ENCODE measurements at regions not wholly inside any gene's neighbourhood (a gene's known extent, or its start where the extent isn't known, plus 50 kb on each side); places are given as distances from the start of the nearest gene placed in this dataset.

GRCh38 chr3:72543246-72543645 lies 305.0 kb downstream of the SHQ1 start:
- H3K4me3 ChIP-seq: no peak overlapping the region
- DNase-seq: no peak
- no peaks in the 10 kb centered on the region for H3K36me3 ChIP-seq (ENCODE audit: low read depth, missing control alignments)
- no peaks in the 10 kb centered on the region for H3K4me1 ChIP-seq
- WGBS, 2 donors: 75 to 76% methylated on average over 3 of the region's 3 CpGs
- H3K9me3 ChIP-seq: no peaks in the 10 kb centered on the region
- intact Hi-C loops (cut with DNase I; ENCODE audit: low total_unique reads): no loop called here
- no peak for TF ChIP-seq CTCF (IDR thresholded peaks at IDR 0.05)
- TF ChIP-seq POLR2A (IDR thresholded peaks at IDR 0.05): no peak
- no peak overlapping the region for H3K27ac ChIP-seq
- H3K27me3 ChIP-seq: no peaks in the 10 kb centered on the region

GRCh38 chr3:72542781-72543180 lies 305.5 kb downstream of the SHQ1 start:
- no peaks in the 10 kb centered on the region for H3K36me3 ChIP-seq (ENCODE audit: low read depth, missing control alignments)
- no peak overlapping the region for H3K4me3 ChIP-seq
- H3K27ac ChIP-seq: no peak overlapping the region
- H3K4me1 ChIP-seq: no peaks in the 10 kb centered on the region
- H3K9me3 ChIP-seq: no peaks in the 10 kb centered on the region
- no peaks in the 10 kb centered on the region for H3K27me3 ChIP-seq
- DNase-seq: no peak
- 92 to 98% methylated on average over 6 of the region's 6 CpGs for WGBS, 2 donors
- TF ChIP-seq POLR2A (IDR thresholded peaks at IDR 0.05): no peak
- TF ChIP-seq CTCF (IDR thresholded peaks at IDR 0.05): no peak
- intact Hi-C loops (cut with DNase I; ENCODE audit: low total_unique reads): no loop called here

- Histone ChIP-seq H3K27me3 (no peaks in the 10 kb centered on the region), H3K27ac (no peak overlapping the region), H3K4me3 (no peak overlapping the region), H3K9me3 (no peaks in the 10 kb centered on the region), H3K36me3 (ENCODE audit: low read depth, missing control alignments) (no peaks in the 10 kb centered on the region), H3K4me1 (no peaks in the 10 kb centered on the region)
- intact Hi-C loops (cut with DNase I; ENCODE audit: low total_unique reads): no loop called here
- no peak for DNase-seq
- TF ChIP-seq POLR2A (IDR thresholded peaks at IDR 0.05) (no peak), CTCF (IDR thresholded peaks at IDR 0.05) (no peak)
- 89 to 93% methylated on average over 5 of the region's 5 CpGs for WGBS, 2 donors
Measured at GRCh38 chr3:72539856-72540255, 308.4 kb downstream of the SHQ1 start.

GRCh38 chr3:72538070-72538745 lies 310.0 kb downstream of the SHQ1 start:
- TF ChIP-seq POLR2A (IDR thresholded peaks at IDR 0.05) (no peak), CTCF (IDR thresholded peaks at IDR 0.05) (no peak)
- no peaks in the 10 kb centered on the region for H3K27me3 ChIP-seq
- H3K27ac ChIP-seq: no peak overlapping the region
- H3K9me3 ChIP-seq: no peaks in the 10 kb centered on the region
- WGBS, 2 donors: 81 to 84% methylated on average over 6 of the region's 6 CpGs
- H3K36me3 ChIP-seq (ENCODE audit: low read depth, missing control alignments): no peaks in the 10 kb centered on the region
- H3K4me1 ChIP-seq: no peaks in the 10 kb centered on the region
- intact Hi-C loops (cut with DNase I; ENCODE audit: low total_unique reads): no loop called here
- no peak overlapping the region for H3K4me3 ChIP-seq
- no peak for DNase-seq

GRCh38 chr3:72537448-72537847 lies 310.8 kb downstream of the SHQ1 start:
- TF ChIP-seq CTCF (IDR thresholded peaks at IDR 0.05) (no peak), POLR2A (IDR thresholded peaks at IDR 0.05) (no peak)
- Histone ChIP-seq H3K4me1 (no peaks in the 10 kb centered on the region), H3K27me3 (no peaks in the 10 kb centered on the region), H3K27ac (no peak overlapping the region), H3K36me3 (ENCODE audit: low read depth, missing control alignments) (no peaks in the 10 kb centered on the region), H3K9me3 (no peaks in the 10 kb centered on the region), H3K4me3 (no peak overlapping the region)
- WGBS, 2 donors: 92 to 95% methylated on average over 6 of the region's 6 CpGs
- DNase-seq: no peak
- intact Hi-C loops (cut with DNase I; ENCODE audit: low total_unique reads): no loop called here

Measured in testis (tissue), 2 donors.